ENCODE measurements at regions not wholly inside any gene's neighbourhood (a gene's known extent, or its start where the extent isn't known, plus 50 kb on each side); places are given as distances from the start of the nearest gene placed in this dataset.

DNA sequence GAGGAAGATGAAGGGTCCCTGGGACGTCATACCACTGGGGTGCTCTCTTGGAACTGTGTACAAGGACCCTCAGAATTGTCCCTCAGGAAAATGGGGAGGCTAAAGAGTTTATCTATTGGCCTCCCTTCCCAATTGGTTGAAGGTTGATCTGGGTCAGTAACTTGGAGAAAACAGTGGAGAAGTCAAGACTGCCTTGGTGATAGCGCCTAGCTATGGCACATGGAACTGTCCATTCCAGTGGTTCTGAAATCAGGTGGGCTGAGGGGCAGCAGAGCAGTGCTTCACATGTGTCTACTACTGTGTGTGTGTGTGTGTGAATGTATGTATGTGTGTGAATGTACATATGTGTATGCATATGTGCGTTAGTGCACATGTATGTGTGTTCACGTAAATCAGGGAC, 316.1 kb downstream of the AACS start:
- Histone ChIP-seq H2BK5ac (ENCODE audit: low read length) (no peak overlapping the region), H3K4me1 (ENCODE audit: control insufficient read depth in 2 of 2, insufficient read depth in 1 of 2, low read depth in 1 of 2, low read length in 2 of 2) (peaks cover 0 to 4% of the 10 kb centered on the region in 2 donors), H3K36me3 (replicated peaks in 1 of 2; ENCODE audit: control insufficient read depth in 2 of 2, insufficient read depth in 2 of 2, low read length in 2 of 2) (peaks cover 0 to 3% of the 10 kb centered on the region in 2 donors), H3K18ac (ENCODE audit: low read length) (no peak overlapping the region), H2BK15ac (ENCODE audit: low read length) (no peak overlapping the region), H3K27ac (replicated peaks; ENCODE audit: low read length) (no peak overlapping the region), H3K27me3 (ENCODE audit: control insufficient read depth in 3 of 3, insufficient read depth in 3 of 3, low read depth in 1 of 3, low read length in 3 of 3) (no peaks in the 10 kb centered on the region), H2BK120ac (ENCODE audit: low read depth, low read length) (no peak overlapping the region), H3K4ac (ENCODE audit: low read length) (no peak overlapping the region), H2AFZ (ENCODE audit: low read length) (no peak overlapping the region), H3K9ac (ENCODE audit: low read depth, low read length, poor library complexity) (no peak overlapping the region), H4K8ac (ENCODE audit: low read depth, low read length) (no peak overlapping the region), H3K23ac (ENCODE audit: low read depth, low read length, poor library complexity) (no peak overlapping the region), H3K4me2 (ENCODE audit: insufficient read depth, low read length, poor library complexity, severe bottlenecking) (no peak overlapping the region), H2AK5ac (ENCODE audit: low read depth, low read length) (no peak overlapping the region), H3K9me3 (replicated peaks in 1 of 2; ENCODE audit: control insufficient read depth in 2 of 2, insufficient read depth in 1 of 2, low read depth in 1 of 2, low read length in 2 of 2) (no peaks in the 10 kb centered on the region), H4K91ac (ENCODE audit: low read depth, low read length, poor library complexity) (no peak overlapping the region), H2BK12ac (ENCODE audit: low read length) (no peak overlapping the region), H3K4me3 (ENCODE audit: low read length in 2 of 2) (no peak overlapping the region), H3K14ac (ENCODE audit: low read length) (no peak overlapping the region), H3K79me1 (ENCODE audit: low read depth, low read length) (no peaks in the 10 kb centered on the region)
- DNase-seq (ENCODE audit: low spot score), result no peak
- WGBS, 2 donors (ENCODE audit: extremely low coverage in 2 of 2, insufficient read length in 2 of 2, insufficient replicate concordance in 1 of 2), result no CpG with 5 or more reads among the region's 4 CpGs

DNA sequence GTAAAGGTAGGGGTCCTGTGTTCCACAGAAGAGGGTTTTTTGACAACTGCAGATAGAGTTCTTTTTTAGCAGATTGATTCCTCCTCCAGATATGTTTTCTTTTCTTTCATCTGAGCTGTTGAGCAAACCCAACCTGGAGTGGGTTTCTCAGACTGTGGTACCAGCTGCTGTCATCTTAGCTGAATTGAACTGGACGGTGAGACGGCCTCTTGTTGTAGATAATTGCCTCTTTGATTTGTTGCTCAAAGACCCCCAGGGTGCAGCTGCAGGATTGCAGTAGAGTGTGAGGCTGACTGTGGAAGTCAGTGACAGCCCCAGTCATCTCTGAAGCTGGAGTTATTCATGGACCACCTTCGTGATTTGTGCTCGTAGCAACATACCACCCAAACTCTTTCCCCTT, 317.7 kb downstream of the AACS start:
- H2AK5ac ChIP-seq (ENCODE audit: low read depth, low read length), result no peak overlapping the region
- no peaks in the 10 kb centered on the region for H3K79me1 ChIP-seq (ENCODE audit: low read depth, low read length)
- no peak overlapping the region for H2BK12ac ChIP-seq (ENCODE audit: low read length)
- H3K36me3 ChIP-seq (replicated peaks in 1 of 2; ENCODE audit: control insufficient read depth in 2 of 2, insufficient read depth in 2 of 2, low read length in 2 of 2), result peaks cover 0 to 3% of the 10 kb centered on the region in 2 donors
- H3K23ac ChIP-seq (ENCODE audit: low read depth, low read length, poor library complexity), result no peak overlapping the region
- no peak overlapping the region for H3K4me2 ChIP-seq (ENCODE audit: insufficient read depth, low read length, poor library complexity, severe bottlenecking)
- H3K18ac ChIP-seq (ENCODE audit: low read length), result no peak overlapping the region
- H3K27me3 ChIP-seq (ENCODE audit: control insufficient read depth in 3 of 3, insufficient read depth in 3 of 3, low read depth in 1 of 3, low read length in 3 of 3), result no peaks in the 10 kb centered on the region
- H3K9me3 ChIP-seq (replicated peaks in 1 of 2; ENCODE audit: control insufficient read depth in 2 of 2, insufficient read depth in 1 of 2, low read depth in 1 of 2, low read length in 2 of 2), result no peaks in the 10 kb centered on the region
- H3K4ac ChIP-seq (ENCODE audit: low read length), result no peak overlapping the region
- H2AFZ ChIP-seq (ENCODE audit: low read length), result no peak overlapping the region
- H3K9ac ChIP-seq (ENCODE audit: low read depth, low read length, poor library complexity), result no peak overlapping the region
- peaks cover 0 to 4% of the 10 kb centered on the region in 2 donors for H3K4me1 ChIP-seq (ENCODE audit: control insufficient read depth in 2 of 2, insufficient read depth in 1 of 2, low read depth in 1 of 2, low read length in 2 of 2)
- no peak overlapping the region for H2BK120ac ChIP-seq (ENCODE audit: low read depth, low read length)
- no CpG with 5 or more reads among the region's 4 CpGs for WGBS, 2 donors (ENCODE audit: extremely low coverage in 2 of 2, insufficient read length in 2 of 2, insufficient replicate concordance in 1 of 2)
- no peak overlapping the region for H2BK5ac ChIP-seq (ENCODE audit: low read length)
- no peak overlapping the region for H4K8ac ChIP-seq (ENCODE audit: low read depth, low read length)
- H3K4me3 ChIP-seq (ENCODE audit: low read length in 2 of 2), result no peak overlapping the region
- no peak overlapping the region for H4K91ac ChIP-seq (ENCODE audit: low read depth, low read length, poor library complexity)
- H2BK15ac ChIP-seq (ENCODE audit: low read length), result no peak overlapping the region
- no peak overlapping the region for H3K14ac ChIP-seq (ENCODE audit: low read length)
- H3K27ac ChIP-seq (replicated peaks; ENCODE audit: low read length), result no peak overlapping the region
- DNase-seq (ENCODE audit: low spot score), result no peak

DNA sequence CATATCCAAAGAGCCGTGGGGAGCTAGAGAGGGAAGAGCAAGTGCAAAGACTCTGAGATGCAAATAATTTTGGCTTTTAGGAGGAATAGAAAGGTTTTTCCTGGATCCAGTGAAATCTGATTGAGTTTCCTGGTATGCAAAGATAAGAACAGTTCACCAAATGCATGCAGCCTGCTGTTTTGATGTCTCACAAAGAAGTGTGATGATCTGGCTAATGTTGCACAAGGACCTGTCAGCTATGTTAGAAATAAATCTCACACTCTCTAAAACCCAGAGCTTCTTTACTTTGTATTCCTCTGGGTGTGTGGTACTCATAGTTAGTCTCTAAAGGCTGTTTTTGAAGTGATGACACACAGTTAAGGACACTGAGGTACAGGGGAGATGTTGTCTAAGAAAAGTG, 321.4 kb downstream of the AACS start:
- Histone ChIP-seq H3K79me1 (ENCODE audit: low read depth, low read length) (no peaks in the 10 kb centered on the region), H4K91ac (ENCODE audit: low read depth, low read length, poor library complexity) (no peak overlapping the region), H3K4me2 (ENCODE audit: insufficient read depth, low read length, poor library complexity, severe bottlenecking) (no peak overlapping the region), H3K14ac (ENCODE audit: low read length) (no peak overlapping the region), H3K9ac (ENCODE audit: low read depth, low read length, poor library complexity) (no peak overlapping the region), H3K4me3 (ENCODE audit: low read length in 2 of 2) (no peak overlapping the region), H3K27ac (replicated peaks; ENCODE audit: low read length) (no peak overlapping the region), H2BK120ac (ENCODE audit: low read depth, low read length) (no peak overlapping the region), H3K27me3 (ENCODE audit: control insufficient read depth in 3 of 3, insufficient read depth in 3 of 3, low read depth in 1 of 3, low read length in 3 of 3) (no peaks in the 10 kb centered on the region), H3K18ac (ENCODE audit: low read length) (no peak overlapping the region), H3K9me3 (replicated peaks in 1 of 2; ENCODE audit: control insufficient read depth in 2 of 2, insufficient read depth in 1 of 2, low read depth in 1 of 2, low read length in 2 of 2) (no peaks in the 10 kb centered on the region), H3K36me3 (replicated peaks in 1 of 2; ENCODE audit: control insufficient read depth in 2 of 2, insufficient read depth in 2 of 2, low read length in 2 of 2) (no peaks in the 10 kb centered on the region), H3K4me1 (ENCODE audit: control insufficient read depth in 2 of 2, insufficient read depth in 1 of 2, low read depth in 1 of 2, low read length in 2 of 2) (peaks cover 0 to 4% of the 10 kb centered on the region in 2 donors), H3K23ac (ENCODE audit: low read depth, low read length, poor library complexity) (no peak overlapping the region), H2BK12ac (ENCODE audit: low read length) (no peak overlapping the region), H2AK5ac (ENCODE audit: low read depth, low read length) (no peak overlapping the region), H2BK15ac (ENCODE audit: low read length) (no peak overlapping the region), H4K8ac (ENCODE audit: low read depth, low read length) (no peak overlapping the region), H3K4ac (ENCODE audit: low read length) (no peak overlapping the region), H2BK5ac (ENCODE audit: low read length) (no peak overlapping the region), H2AFZ (ENCODE audit: low read length) (no peak overlapping the region)
- no peak for DNase-seq (ENCODE audit: low spot score)
- no CpG with 5 or more reads among the region's 1 CpG for WGBS, 2 donors (ENCODE audit: extremely low coverage in 2 of 2, insufficient read length in 2 of 2, insufficient replicate concordance in 1 of 2)

DNA sequence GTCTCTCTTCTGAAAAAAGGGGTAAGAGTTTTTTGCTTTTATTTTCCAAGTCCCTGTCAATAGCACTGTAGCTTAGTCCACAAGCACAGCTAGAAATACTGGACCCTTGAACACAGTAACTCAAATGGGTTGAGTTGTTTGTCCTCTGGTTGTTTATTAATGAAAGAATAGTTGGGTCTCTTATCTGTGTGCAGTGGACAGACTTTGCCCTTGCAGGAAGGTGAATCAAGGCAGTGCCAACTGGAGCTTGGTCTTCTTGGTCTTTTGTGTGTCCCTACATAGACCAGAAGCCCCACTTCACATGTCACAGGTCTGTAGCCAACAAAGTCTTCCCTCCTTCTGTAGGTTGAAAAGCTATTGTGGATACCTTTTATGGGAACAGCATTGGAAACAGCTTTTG, 322.0 kb downstream of the AACS start:
- Histone ChIP-seq H2BK12ac (ENCODE audit: low read length) (no peak overlapping the region), H3K18ac (ENCODE audit: low read length) (no peak overlapping the region), H3K4ac (ENCODE audit: low read length) (no peak overlapping the region), H3K27me3 (ENCODE audit: control insufficient read depth in 3 of 3, insufficient read depth in 3 of 3, low read depth in 1 of 3, low read length in 3 of 3) (no peaks in the 10 kb centered on the region), H3K79me1 (ENCODE audit: low read depth, low read length) (no peaks in the 10 kb centered on the region), H4K8ac (ENCODE audit: low read depth, low read length) (no peak overlapping the region), H2BK15ac (ENCODE audit: low read length) (no peak overlapping the region), H3K23ac (ENCODE audit: low read depth, low read length, poor library complexity) (no peak overlapping the region), H2AFZ (ENCODE audit: low read length) (no peak overlapping the region), H3K9ac (ENCODE audit: low read depth, low read length, poor library complexity) (no peak overlapping the region), H3K36me3 (replicated peaks in 1 of 2; ENCODE audit: control insufficient read depth in 2 of 2, insufficient read depth in 2 of 2, low read length in 2 of 2) (no peaks in the 10 kb centered on the region), H4K91ac (ENCODE audit: low read depth, low read length, poor library complexity) (no peak overlapping the region), H2AK5ac (ENCODE audit: low read depth, low read length) (no peak overlapping the region), H3K4me1 (ENCODE audit: control insufficient read depth in 2 of 2, insufficient read depth in 1 of 2, low read depth in 1 of 2, low read length in 2 of 2) (peaks cover 0 to 4% of the 10 kb centered on the region in 2 donors), H3K14ac (ENCODE audit: low read length) (no peak overlapping the region), H3K4me2 (ENCODE audit: insufficient read depth, low read length, poor library complexity, severe bottlenecking) (no peak overlapping the region), H2BK120ac (ENCODE audit: low read depth, low read length) (no peak overlapping the region), H3K27ac (replicated peaks; ENCODE audit: low read length) (no peak overlapping the region), H3K4me3 (ENCODE audit: low read length in 2 of 2) (no peak overlapping the region), H2BK5ac (ENCODE audit: low read length) (no peak overlapping the region), H3K9me3 (replicated peaks in 1 of 2; ENCODE audit: control insufficient read depth in 2 of 2, insufficient read depth in 1 of 2, low read depth in 1 of 2, low read length in 2 of 2) (no peaks in the 10 kb centered on the region)
- no peak for DNase-seq (ENCODE audit: low spot score)
